ENCODE measurements at regions not wholly inside any gene's neighbourhood (a gene's known extent, or its start where the extent isn't known, plus 50 kb on each side); places are given as distances from the start of the nearest gene placed in this dataset.

DNA sequence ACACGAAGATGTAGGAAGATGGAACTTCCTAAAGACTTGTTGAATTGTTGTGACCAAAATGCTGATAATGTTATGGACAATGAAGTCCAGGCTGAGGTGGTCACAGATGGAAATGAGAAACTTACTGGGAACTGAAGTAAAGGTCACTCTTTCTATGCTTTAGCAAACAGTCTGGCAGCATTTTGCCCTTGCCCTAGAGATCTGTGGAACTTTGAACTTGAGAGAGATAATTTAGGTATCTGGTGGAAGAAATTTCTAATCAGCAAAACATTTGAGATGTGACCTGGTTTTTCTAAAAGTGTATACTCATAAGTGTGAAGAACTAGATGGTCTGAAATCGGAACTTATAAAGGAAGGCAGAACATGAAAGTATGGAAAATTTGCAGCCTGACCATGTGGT is 1785.9 kb downstream of the PCDH7 start:
- TF ChIP-seq, protein P1, sequence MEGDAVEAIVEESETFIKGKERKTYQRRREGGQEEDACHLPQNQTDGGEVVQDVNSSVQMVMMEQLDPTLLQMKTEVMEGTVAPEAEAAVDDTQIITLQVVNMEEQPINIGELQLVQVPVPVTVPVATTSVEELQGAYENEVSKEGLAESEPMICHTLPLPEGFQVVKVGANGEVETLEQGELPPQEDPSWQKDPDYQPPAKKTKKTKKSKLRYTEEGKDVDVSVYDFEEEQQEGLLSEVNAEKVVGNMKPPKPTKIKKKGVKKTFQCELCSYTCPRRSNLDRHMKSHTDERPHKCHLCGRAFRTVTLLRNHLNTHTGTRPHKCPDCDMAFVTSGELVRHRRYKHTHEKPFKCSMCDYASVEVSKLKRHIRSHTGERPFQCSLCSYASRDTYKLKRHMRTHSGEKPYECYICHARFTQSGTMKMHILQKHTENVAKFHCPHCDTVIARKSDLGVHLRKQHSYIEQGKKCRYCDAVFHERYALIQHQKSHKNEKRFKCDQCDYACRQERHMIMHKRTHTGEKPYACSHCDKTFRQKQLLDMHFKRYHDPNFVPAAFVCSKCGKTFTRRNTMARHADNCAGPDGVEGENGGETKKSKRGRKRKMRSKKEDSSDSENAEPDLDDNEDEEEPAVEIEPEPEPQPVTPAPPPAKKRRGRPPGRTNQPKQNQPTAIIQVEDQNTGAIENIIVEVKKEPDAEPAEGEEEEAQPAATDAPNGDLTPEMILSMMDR (conservative IDR thresholded peaks at IDR 0.05; ENCODE audit: low read depth, low read length) = no peak
- TF ChIP-seq EZH2 (IDR thresholded peaks at IDR 0.05; ENCODE audit: borderline replicate concordance, low read depth, low read length, poor library complexity, severe bottlenecking) = no peak
